ENCODE measurements at regions not wholly inside any gene's neighbourhood (a gene's known extent, or its start where the extent isn't known, plus 50 kb on each side); places are given as distances from the start of the nearest gene placed in this dataset.
"Not testable (repeated sequence)": the region's sequence is repeated elsewhere in the genome, so short reads cannot be mapped to it uniquely, and the experiment has no call there.

DNA sequence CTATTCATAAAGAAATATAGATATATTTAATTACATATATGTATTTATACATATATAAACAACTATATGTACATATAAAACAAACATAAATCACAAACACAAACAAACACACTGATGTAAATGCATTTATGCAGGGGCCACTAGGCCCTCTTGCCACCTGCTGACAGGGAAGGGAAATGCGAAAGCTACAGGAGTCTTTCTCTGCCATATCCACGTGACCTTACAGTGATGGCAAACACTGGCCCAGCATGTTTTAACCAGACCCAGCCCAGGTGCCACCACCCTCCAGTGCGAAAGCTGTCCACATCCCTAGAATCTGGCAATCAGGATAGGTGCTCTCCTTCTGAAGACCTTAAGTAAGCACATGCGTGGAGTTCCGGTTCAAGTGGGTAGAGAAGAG, 187.0 kb downstream of the ANKRD36B start:
- CTCF ChIA-PET; H2AK5ac ChIP-seq (ENCODE audit: low read depth, low read length); H2AK9ac ChIP-seq (replicated peaks; ENCODE audit: low read depth, low read length, poor library complexity); dilution Hi-C loops (cut with HindIII; ENCODE audit: low sequenced_read_pairs, unreplicated experiment); H2BK5ac ChIP-seq (ENCODE audit: low read depth, low read length, poor library complexity, severe bottlenecking); H3K4me1 ChIP-seq (ENCODE audit: control insufficient read depth, insufficient read depth, low read length); H2AFZ ChIP-seq (replicated peaks; ENCODE audit: low read length, poor library complexity); H3K27me3 ChIP-seq (ENCODE audit: control insufficient read depth, insufficient read depth, low read length); H3K9ac ChIP-seq (ENCODE audit: low read depth, low read length); H3K4me2 ChIP-seq (ENCODE audit: low read depth, low read length); POLR2A ChIA-PET (ENCODE audit: unreplicated experiment); H3K4me3 ChIP-seq (ENCODE audit: insufficient read depth, low read depth, low read length); H4K5ac ChIP-seq (ENCODE audit: low read depth, low read length); BruUV-seq (replicated peaks); H3K23ac ChIP-seq (ENCODE audit: low read depth, low read length); H3K27ac ChIP-seq (ENCODE audit: insufficient read depth, low read length); in situ Hi-C loops (cut with MboI; ENCODE audit: low sequenced_read_pairs); H3K9me3 ChIP-seq (ENCODE audit: control insufficient read depth, insufficient read depth, low read length); ATAC-seq (ENCODE audit: low read depth); H2BK20ac ChIP-seq (ENCODE audit: low read depth, low read length); DNase-seq; H3K18ac ChIP-seq (ENCODE audit: low read depth, low read length); intact Hi-C loops (cut with micrococcal nuclease); H4K8ac ChIP-seq (ENCODE audit: low read depth in 2 of 2, low read length in 2 of 2); H3K36me3 ChIP-seq (ENCODE audit: control insufficient read depth, insufficient read depth, low read length); H2BK120ac ChIP-seq (ENCODE audit: low read depth, low read length); H3K79me1 ChIP-seq (ENCODE audit: low read depth in 1 of 2, low read length in 2 of 2); H4K91ac ChIP-seq (ENCODE audit: insufficient read depth, low read depth, low read length); H2BK15ac ChIP-seq (ENCODE audit: low read depth, low read length); H3K56ac ChIP-seq (ENCODE audit: extremely low read depth, insufficient read depth, low read length); H3K14ac ChIP-seq (replicated peaks; ENCODE audit: low read depth, low read length); H4K20me1 ChIP-seq (ENCODE audit: insufficient read depth, low read length); H3K4ac ChIP-seq (ENCODE audit: low read depth, low read length); H3K9me1 ChIP-seq (ENCODE audit: insufficient read depth, low read length): not testable (repeated sequence)
- no CpG with 5 or more reads among the region's 5 CpGs for WGBS, 2 experiments (ENCODE audit: extremely low coverage in 2 of 2, insufficient read length in 1 of 2)

GRCh38 chr2:97395691-97396090, 194.0 kb downstream of the ANKRD36B start:
- H2AFZ ChIP-seq (replicated peaks; ENCODE audit: low read length, poor library complexity); H3K9me3 ChIP-seq (ENCODE audit: control insufficient read depth, insufficient read depth, low read length); H2BK120ac ChIP-seq (ENCODE audit: low read depth, low read length); intact Hi-C loops (cut with micrococcal nuclease); H3K9me1 ChIP-seq (ENCODE audit: insufficient read depth, low read length); H3K4me1 ChIP-seq (ENCODE audit: control insufficient read depth, insufficient read depth, low read length); H4K5ac ChIP-seq (ENCODE audit: low read depth, low read length); H3K27me3 ChIP-seq (ENCODE audit: control insufficient read depth, insufficient read depth, low read length); H3K18ac ChIP-seq (ENCODE audit: low read depth, low read length); POLR2A ChIA-PET (ENCODE audit: unreplicated experiment); CTCF ChIA-PET; H2AK9ac ChIP-seq (replicated peaks; ENCODE audit: low read depth, low read length, poor library complexity); H3K4me3 ChIP-seq (ENCODE audit: insufficient read depth, low read depth, low read length); H3K14ac ChIP-seq (replicated peaks; ENCODE audit: low read depth, low read length); H4K91ac ChIP-seq (ENCODE audit: insufficient read depth, low read depth, low read length); H3K23ac ChIP-seq (ENCODE audit: low read depth, low read length); H4K20me1 ChIP-seq (ENCODE audit: insufficient read depth, low read length); H3K9ac ChIP-seq (ENCODE audit: low read depth, low read length); H3K36me3 ChIP-seq (ENCODE audit: control insufficient read depth, insufficient read depth, low read length); H4K8ac ChIP-seq (ENCODE audit: low read depth in 2 of 2, low read length in 2 of 2); H3K27ac ChIP-seq (ENCODE audit: insufficient read depth, low read length); H2BK5ac ChIP-seq (ENCODE audit: low read depth, low read length, poor library complexity, severe bottlenecking); H2BK15ac ChIP-seq (ENCODE audit: low read depth, low read length); DNase-seq; ATAC-seq (ENCODE audit: low read depth); BruUV-seq (replicated peaks); H3K4me2 ChIP-seq (ENCODE audit: low read depth, low read length); H3K4ac ChIP-seq (ENCODE audit: low read depth, low read length); dilution Hi-C loops (cut with HindIII; ENCODE audit: low sequenced_read_pairs, unreplicated experiment); H2BK20ac ChIP-seq (ENCODE audit: low read depth, low read length); in situ Hi-C loops (cut with MboI; ENCODE audit: low sequenced_read_pairs); H2AK5ac ChIP-seq (ENCODE audit: low read depth, low read length); H3K56ac ChIP-seq (ENCODE audit: extremely low read depth, insufficient read depth, low read length); H3K79me1 ChIP-seq (ENCODE audit: low read depth in 1 of 2, low read length in 2 of 2): not testable (repeated sequence)
- no CpG with 5 or more reads among the region's 4 CpGs for WGBS, 2 experiments (ENCODE audit: extremely low coverage in 2 of 2, insufficient read length in 1 of 2)
